ENCODE measurements at regions not wholly inside any gene's neighbourhood (a gene's known extent, or its start where the extent isn't known, plus 50 kb on each side); places are given as distances from the start of the nearest gene placed in this dataset.

DNA sequence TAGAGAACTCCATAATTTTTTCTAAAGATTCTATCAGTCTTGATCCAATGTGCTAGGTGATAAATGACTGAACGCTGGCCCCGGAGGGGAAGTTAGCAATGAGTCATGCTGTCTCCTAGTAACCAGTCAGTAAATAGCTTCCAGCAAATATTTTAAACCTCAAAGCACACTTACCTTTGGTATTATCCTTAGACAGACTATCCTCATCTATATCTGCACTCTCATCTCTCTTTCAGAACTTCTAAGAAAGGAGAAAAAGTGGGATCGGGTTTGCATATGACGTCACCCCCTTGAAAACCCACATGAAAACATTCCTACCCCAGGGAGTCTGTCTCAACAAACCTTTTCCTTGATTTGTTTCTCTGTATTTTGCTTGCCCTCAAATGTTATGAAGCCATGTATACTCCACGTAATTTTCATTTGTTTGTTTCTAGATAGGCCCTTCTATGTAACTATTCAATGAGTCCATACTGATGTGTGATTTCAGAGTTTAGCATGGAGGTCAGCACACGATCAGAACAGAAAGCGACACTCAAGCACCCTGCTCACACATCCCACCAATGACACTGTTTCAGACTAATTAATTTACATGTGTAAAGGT is 174.9 kb upstream of the NRP1 start:
- H2AFZ ChIP-seq (ENCODE audit: insufficient read depth, low read depth, low read length, poor library complexity, severe bottlenecking), result no peak overlapping the region
- intact Hi-C loops (cut with micrococcal nuclease), result no loop called here
- H3K27ac Mint-ChIP-seq, result no peak overlapping the region
- ChIA-PET CTCF (no interaction called here), POLR2A (no interaction called here)
- no peaks in the 10 kb centered on the region for H3K27me3 Mint-ChIP-seq
- no peak overlapping the region for H3K9ac ChIP-seq (ENCODE audit: low read length)
- no peaks in the 10 kb centered on the region for H3K79me2 ChIP-seq (ENCODE audit: control insufficient read depth, insufficient read depth, low read length)
- H3K4me1 ChIP-seq (ENCODE audit: control insufficient read depth in 2 of 2, insufficient read depth in 2 of 2, low read length in 2 of 2), result no peaks in the 10 kb centered on the region
- no peak overlapping the region for H3K4me3 Mint-ChIP-seq
- H3K27me3 ChIP-seq (replicated peaks in 1 of 4; ENCODE audit: control extremely low read depth in 1 of 4, control insufficient read depth in 3 of 4, insufficient read depth in 4 of 4, low read length in 3 of 4), result no peaks in the 10 kb centered on the region
- no peaks in the 10 kb centered on the region for H3K9me3 Mint-ChIP-seq (ENCODE audit: insufficient read depth)
- H4K20me1 ChIP-seq (ENCODE audit: control insufficient read depth, insufficient read depth, low read length, poor library complexity, severe bottlenecking), result no peaks in the 10 kb centered on the region
- no peak overlapping the region for H3K4me3 ChIP-seq (ENCODE audit: control extremely low read depth in 1 of 5, extremely low read depth in 1 of 5, insufficient read depth in 1 of 5, low read depth in 2 of 5, low read length in 4 of 5)
- no peak overlapping the region for H3K4me2 ChIP-seq (replicated peaks; ENCODE audit: low read depth, low read length, poor library complexity, severe bottlenecking)
- WGBS (ENCODE audit: insufficient coverage), result 20% methylated on average over 1 of the region's 7 CpGs
- no peak overlapping the region for H3K27ac ChIP-seq (ENCODE audit: low read length in 2 of 2)
- TF ChIP-seq, protein P1, sequence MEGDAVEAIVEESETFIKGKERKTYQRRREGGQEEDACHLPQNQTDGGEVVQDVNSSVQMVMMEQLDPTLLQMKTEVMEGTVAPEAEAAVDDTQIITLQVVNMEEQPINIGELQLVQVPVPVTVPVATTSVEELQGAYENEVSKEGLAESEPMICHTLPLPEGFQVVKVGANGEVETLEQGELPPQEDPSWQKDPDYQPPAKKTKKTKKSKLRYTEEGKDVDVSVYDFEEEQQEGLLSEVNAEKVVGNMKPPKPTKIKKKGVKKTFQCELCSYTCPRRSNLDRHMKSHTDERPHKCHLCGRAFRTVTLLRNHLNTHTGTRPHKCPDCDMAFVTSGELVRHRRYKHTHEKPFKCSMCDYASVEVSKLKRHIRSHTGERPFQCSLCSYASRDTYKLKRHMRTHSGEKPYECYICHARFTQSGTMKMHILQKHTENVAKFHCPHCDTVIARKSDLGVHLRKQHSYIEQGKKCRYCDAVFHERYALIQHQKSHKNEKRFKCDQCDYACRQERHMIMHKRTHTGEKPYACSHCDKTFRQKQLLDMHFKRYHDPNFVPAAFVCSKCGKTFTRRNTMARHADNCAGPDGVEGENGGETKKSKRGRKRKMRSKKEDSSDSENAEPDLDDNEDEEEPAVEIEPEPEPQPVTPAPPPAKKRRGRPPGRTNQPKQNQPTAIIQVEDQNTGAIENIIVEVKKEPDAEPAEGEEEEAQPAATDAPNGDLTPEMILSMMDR (IDR thresholded peaks at IDR 0.05), result no peak
- TF ChIP-seq EZH2 (IDR thresholded peaks at IDR 0.05; ENCODE audit: borderline replicate concordance, insufficient read depth, low read depth, low read length, poor library complexity, severe bottlenecking), result no peak
- no peaks in the 10 kb centered on the region for H3K36me3 ChIP-seq (replicated peaks in 1 of 2; ENCODE audit: control extremely low read depth in 1 of 2, control insufficient read depth in 1 of 2, extremely low read depth in 1 of 2, insufficient read depth in 2 of 2, low read length in 1 of 2)
- no peaks in the 10 kb centered on the region for H3K4me1 Mint-ChIP-seq
- no peaks in the 10 kb centered on the region for H3K9me3 ChIP-seq (ENCODE audit: control extremely low read depth in 1 of 3, control insufficient read depth in 2 of 3, insufficient read depth in 1 of 3, low read length in 2 of 3)
- ATAC-seq (ENCODE audit: low read depth), result no peak
- no peak for DNase-seq

DNA sequence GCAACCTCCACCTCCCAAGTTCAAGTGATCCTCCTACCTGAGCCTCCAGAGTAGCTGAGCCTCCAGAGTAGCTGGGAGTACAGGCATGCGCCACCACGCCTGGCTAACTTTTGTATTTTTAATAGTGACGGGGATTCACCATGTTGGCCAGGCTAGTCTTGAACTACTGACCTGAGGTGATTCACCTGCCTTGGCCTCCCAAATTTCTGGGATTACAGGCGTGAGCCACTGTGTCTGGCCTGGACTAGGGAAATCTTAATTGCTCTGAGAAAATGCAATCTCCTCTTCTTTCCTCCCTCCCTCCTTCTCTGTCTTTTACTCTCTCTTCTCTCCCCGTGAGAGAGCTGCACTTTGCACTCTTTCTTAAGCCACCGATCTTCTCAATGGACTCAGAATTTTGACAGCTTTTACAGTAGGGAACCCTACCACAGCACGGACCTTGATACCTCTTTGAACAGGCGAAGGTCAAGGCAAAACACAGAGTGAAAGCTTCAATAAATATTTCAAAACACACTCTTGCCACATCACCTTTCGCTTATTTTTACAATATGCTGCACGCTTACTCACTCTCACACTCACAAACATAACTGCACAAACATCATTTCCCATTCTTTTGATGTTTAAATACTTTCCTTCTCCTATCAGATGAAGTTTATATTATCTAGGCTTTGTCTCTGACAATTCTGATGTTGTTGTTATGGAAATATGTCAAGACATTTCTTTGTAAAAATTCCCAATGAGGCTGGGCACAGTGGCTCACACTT is 173.4 kb upstream of the NRP1 start:
- H3K79me2 ChIP-seq (ENCODE audit: control insufficient read depth, insufficient read depth, low read length), result no peaks in the 10 kb centered on the region
- H3K36me3 ChIP-seq (replicated peaks in 1 of 2; ENCODE audit: control extremely low read depth in 1 of 2, control insufficient read depth in 1 of 2, extremely low read depth in 1 of 2, insufficient read depth in 2 of 2, low read length in 1 of 2), result no peaks in the 10 kb centered on the region
- H3K9ac ChIP-seq (ENCODE audit: low read length), result no peak overlapping the region
- H3K4me3 Mint-ChIP-seq, result no peak overlapping the region
- no peaks in the 10 kb centered on the region for H3K27me3 Mint-ChIP-seq
- no peaks in the 10 kb centered on the region for H3K4me1 ChIP-seq (ENCODE audit: control insufficient read depth in 2 of 2, insufficient read depth in 2 of 2, low read length in 2 of 2)
- CTCF ChIA-PET, result no interaction called here
- POLR2A ChIA-PET, result no interaction called here
- ATAC-seq (ENCODE audit: low read depth), result no peak
- no peak for DNase-seq
- no peaks in the 10 kb centered on the region for H3K4me1 Mint-ChIP-seq
- no peaks in the 10 kb centered on the region for H3K27me3 ChIP-seq (replicated peaks in 1 of 4; ENCODE audit: control extremely low read depth in 1 of 4, control insufficient read depth in 3 of 4, insufficient read depth in 4 of 4, low read length in 3 of 4)
- no peaks in the 10 kb centered on the region for H3K9me3 Mint-ChIP-seq (ENCODE audit: insufficient read depth)
- no peaks in the 10 kb centered on the region for H4K20me1 ChIP-seq (ENCODE audit: control insufficient read depth, insufficient read depth, low read length, poor library complexity, severe bottlenecking)
- no peak overlapping the region for H3K4me3 ChIP-seq (ENCODE audit: control extremely low read depth in 1 of 5, extremely low read depth in 1 of 5, insufficient read depth in 1 of 5, low read depth in 2 of 5, low read length in 4 of 5)
- H3K9me3 ChIP-seq (ENCODE audit: control extremely low read depth in 1 of 3, control insufficient read depth in 2 of 3, insufficient read depth in 1 of 3, low read length in 2 of 3), result no peaks in the 10 kb centered on the region
- no peak for TF ChIP-seq EZH2 (IDR thresholded peaks at IDR 0.05; ENCODE audit: borderline replicate concordance, insufficient read depth, low read depth, low read length, poor library complexity, severe bottlenecking)
- TF ChIP-seq, protein P1 (IDR thresholded peaks at IDR 0.05), result no peak
- no peak overlapping the region for H3K27ac Mint-ChIP-seq
- H2AFZ ChIP-seq (ENCODE audit: insufficient read depth, low read depth, low read length, poor library complexity, severe bottlenecking), result no peak overlapping the region
- intact Hi-C loops (cut with micrococcal nuclease), result no loop called here
- H3K4me2 ChIP-seq (replicated peaks; ENCODE audit: low read depth, low read length, poor library complexity, severe bottlenecking), result no peak overlapping the region
- 90% methylated on average over 9 of the region's 10 CpGs for WGBS (ENCODE audit: insufficient coverage)
- no peak overlapping the region for H3K27ac ChIP-seq (ENCODE audit: low read length in 2 of 2)

Measured in B cell (primary cell).